Activated CD4-positive, alpha-beta memory T cell treated with anti-CD3 and anti-CD28 coated beads for 36 hours (primary cell): ENCODE measurements at regions not wholly inside any gene's neighbourhood (a gene's known extent, or its start where the extent isn't known, plus 50 kb on each side); places are given as distances from the start of the nearest gene placed in this dataset.

Experiments used
- CTCF ChIA-PET: fragments of 350-600 bp; sonication (Branson Sonifier 250); formaldehyde crosslinking; loops from one replicate; lab custom pipeline; 2021; ENCODE audit warnings: antibody characterized with exemption, inconsistent platforms; lab: Charles Lee
- POLR2A ChIA-PET: fragments of 350-600 bp; sonication (Branson Sonifier 250); formaldehyde crosslinking; loops from one replicate; lab custom pipeline; 2021; ENCODE audit warnings: antibody characterized with exemption; lab: Charles Lee
- DNase-seq: peaks from one replicate; pipeline ENCODE4 v3.0.0-alpha.2; 2020
- H3K27ac Mint-ChIP-seq: one replicate; pipeline ENCODE4 v1.8.0; 2021; ENCODE audit warnings: mixed read lengths
- H3K27me3 Mint-ChIP-seq: one replicate; pipeline ENCODE4 v1.8.0; 2021; ENCODE audit warnings: mixed read lengths
- H3K36me3 Mint-ChIP-seq: one replicate; pipeline ENCODE4 v1.8.0; 2021; ENCODE audit warnings: mixed read lengths
- H3K4me1 Mint-ChIP-seq: one replicate; pipeline ENCODE4 v1.8.0; 2021; ENCODE audit warnings: low read depth, mixed read lengths
- H3K4me3 Mint-ChIP-seq: one replicate; pipeline ENCODE4 v1.8.0; 2021; ENCODE audit warnings: mild to moderate bottlenecking, mixed read lengths
- H3K9me3 Mint-ChIP-seq: one replicate; pipeline ENCODE4 v1.8.0; 2021; ENCODE audit warnings: mixed read lengths
- intact Hi-C: fragments of 100-400 bp; cut with micrococcal nuclease; formaldehyde crosslinking; loops from one replicate; pipeline ENCODE4 v1.15.1; 2023

GRCh38 chr6:105745464-105746129, 340.5 kb upstream of the PRDM1 start:
- Mint-ChIP-seq H3K4me1 (peaks cover 19% of the 10 kb centered on the region), H3K4me3 (no peak overlapping the region), H3K27ac (no peak overlapping the region), H3K27me3 (peaks cover 11% of the 10 kb centered on the region), H3K9me3 (no peaks in the 10 kb centered on the region), H3K36me3 (no peaks in the 10 kb centered on the region)
- POLR2A ChIA-PET, result no interaction called here
- CTCF ChIA-PET, result interaction anchor here (1.2 to 1.4 kb wide), 2 partner anchors 314 kb away, joined by 3 read pairs; no protein-coding TSS in a partner anchor
- intact Hi-C loops, result loop anchor here (5.0 kb wide), 1 partner anchor 247 kb away; no protein-coding TSS in a partner anchor
- DNase-seq, result no peak

- Mint-ChIP-seq H3K4me3 (no peak overlapping the region), H3K27me3 (peaks cover 11% of the 10 kb centered on the region), H3K4me1 (peaks cover 19% of the 10 kb centered on the region), H3K27ac (no peak overlapping the region), H3K9me3 (no peaks in the 10 kb centered on the region), H3K36me3 (no peaks in the 10 kb centered on the region)
- CTCF ChIA-PET, result interaction anchor here (0.8 to 1.2 kb wide), 2 partner anchors 10 to 313 kb away, joined by 3 read pairs; no protein-coding TSS in a partner anchor
- intact Hi-C loops, result loop anchor here (5.0 kb wide), 1 partner anchor 247 kb away; no protein-coding TSS in a partner anchor
- POLR2A ChIA-PET, result no interaction called here
- no peak for DNase-seq
These were observed 341.3 kb upstream of the PRDM1 start for GRCh38 chr6:105744815-105745214.

GRCh38 chr6:105740946-105741645, 338.2 kb upstream of the PREP start:
- CTCF ChIA-PET, result interaction anchor here (1.0 kb wide), 1 partner anchor 381 kb away, joined by 3 read pairs; no protein-coding TSS in a partner anchor

GRCh38 chr6:105739764-105740163, 336.9 kb upstream of the PREP start:
- Mint-ChIP-seq H3K36me3 (no peaks in the 10 kb centered on the region), H3K27me3 (peaks cover 8% of the 10 kb centered on the region), H3K27ac (no peak overlapping the region), H3K9me3 (no peaks in the 10 kb centered on the region), H3K4me1 (peaks cover 3% of the 10 kb centered on the region), H3K4me3 (no peak overlapping the region)
- DNase-seq, result no peak
- intact Hi-C loops, result no loop called here
- ChIA-PET CTCF (interaction anchor here (1.2 kb wide), 1 partner anchor 12 kb away, joined by 3 read pairs; no protein-coding TSS in a partner anchor), POLR2A (no interaction called here)

More at GRCh38 chr6:105740946-105741645, 338.2 kb upstream of the PREP start:
- Mint-ChIP-seq H3K27me3 (peaks cover 10% of the 10 kb centered on the region), H3K4me3 (no peak overlapping the region), H3K27ac (no peak overlapping the region), H3K36me3 (no peaks in the 10 kb centered on the region), H3K9me3 (no peaks in the 10 kb centered on the region), H3K4me1 (peaks cover 13% of the 10 kb centered on the region)
- intact Hi-C loops, result no loop called here
- DNase-seq, result no peak
- POLR2A ChIA-PET, result no interaction called here

- Mint-ChIP-seq H3K4me3 (no peak overlapping the region), H3K27ac (no peak overlapping the region), H3K36me3 (no peaks in the 10 kb centered on the region), H3K4me1 (no peaks in the 10 kb centered on the region), H3K27me3 (no peaks in the 10 kb centered on the region), H3K9me3 (no peaks in the 10 kb centered on the region)
- intact Hi-C loops, result loop anchor here (1.0 to 5.0 kb wide), 6 partner anchors 249 to 568 kb away; partner anchors contain the start of gene PRDM1
- CTCF ChIA-PET, result interaction anchor here (1.1 to 1.7 kb wide), 2 partner anchors 359 to 490 kb away, joined by 3 to 10 read pairs; no protein-coding TSS in a partner anchor
- DNase-seq, result no peak
- POLR2A ChIA-PET, result no interaction called here
These were observed 330.8 kb upstream of the PREP start for GRCh38 chr6:105733556-105734162.

GRCh38 chr6:105728995-105729394, 326.1 kb upstream of the PREP start:
- CTCF ChIA-PET, result interaction anchor here (1.6 kb wide), 1 partner anchor 494 kb away, joined by 5 read pairs; no protein-coding TSS in a partner anchor
- no peak for DNase-seq
- Mint-ChIP-seq H3K4me1 (no peaks in the 10 kb centered on the region), H3K36me3 (no peaks in the 10 kb centered on the region), H3K27me3 (no peaks in the 10 kb centered on the region), H3K9me3 (no peaks in the 10 kb centered on the region), H3K27ac (no peak overlapping the region), H3K4me3 (no peak overlapping the region)
- POLR2A ChIA-PET, result no interaction called here
- intact Hi-C loops, result no loop called here

- no peak overlapping the region for H3K4me3 Mint-ChIP-seq
- no peaks in the 10 kb centered on the region for H3K36me3 Mint-ChIP-seq
- H3K9me3 Mint-ChIP-seq, result no peaks in the 10 kb centered on the region
- no peaks in the 10 kb centered on the region for H3K4me1 Mint-ChIP-seq
- ChIA-PET CTCF (interaction anchor here (0.6 to 1.1 kb wide), 3 partner anchors 11 to 496 kb away, joined by 3 to 4 read pairs (median 3); no protein-coding TSS in a partner anchor), POLR2A (no interaction called here)
- H3K27me3 Mint-ChIP-seq, result no peaks in the 10 kb centered on the region
- intact Hi-C loops, result no loop called here
- no peak overlapping the region for H3K27ac Mint-ChIP-seq
- no peak for DNase-seq
These were observed 324.2 kb upstream of the PREP start for GRCh38 chr6:105726902-105727655.

GRCh38 chr6:105714846-105715245, 312.0 kb upstream of the PREP start:
- Mint-ChIP-seq H3K27ac (no peak overlapping the region), H3K4me3 (no peak overlapping the region), H3K9me3 (peaks cover 17% of the 10 kb centered on the region), H3K4me1 (no peaks in the 10 kb centered on the region), H3K36me3 (peaks cover 11% of the 10 kb centered on the region), H3K27me3 (peaks cover 5% of the 10 kb centered on the region)
- CTCF ChIA-PET, result no interaction called here
- intact Hi-C loops, result no loop called here
- POLR2A ChIA-PET, result no interaction called here
- DNase-seq, result no peak

- intact Hi-C loops, result no loop called here
- ChIA-PET CTCF (no interaction called here), POLR2A (no interaction called here)
- Mint-ChIP-seq H3K27ac (no peak overlapping the region), H3K36me3 (peaks cover 11% of the 10 kb centered on the region), H3K9me3 (peaks cover 17% of the 10 kb centered on the region), H3K4me1 (no peaks in the 10 kb centered on the region), H3K4me3 (no peak overlapping the region), H3K27me3 (peaks cover 7% of the 10 kb centered on the region)
- no peak for DNase-seq
These were observed 310.7 kb upstream of the PREP start for GRCh38 chr6:105713474-105714118.

- no peak overlapping the region for H3K4me3 Mint-ChIP-seq
- intact Hi-C loops, result no loop called here
- ChIA-PET CTCF (interaction anchor here (1.5 kb wide), 1 partner anchor 467 kb away, joined by 3 read pairs; no protein-coding TSS in a partner anchor), POLR2A (no interaction called here)
- peaks cover 17% of the 10 kb centered on the region for H3K9me3 Mint-ChIP-seq
- no peak overlapping the region for H3K27ac Mint-ChIP-seq
- H3K4me1 Mint-ChIP-seq, result no peaks in the 10 kb centered on the region
- DNase-seq, result no peak
- H3K36me3 Mint-ChIP-seq, result peaks cover 11% of the 10 kb centered on the region
- H3K27me3 Mint-ChIP-seq, result peaks cover 7% of the 10 kb centered on the region
These were observed 308.3 kb upstream of the PREP start for GRCh38 chr6:105711216-105711615.

GRCh38 chr6:105705608-105706007, 302.7 kb upstream of the PREP start:
- DNase-seq, result no peak
- intact Hi-C loops, result no loop called here
- Mint-ChIP-seq H3K36me3 (no peaks in the 10 kb centered on the region), H3K27me3 (peaks cover 5% of the 10 kb centered on the region), H3K4me3 (no peak overlapping the region), H3K4me1 (no peaks in the 10 kb centered on the region), H3K9me3 (peaks cover 5% of the 10 kb centered on the region), H3K27ac (no peak overlapping the region)
- ChIA-PET POLR2A (no interaction called here), CTCF (no interaction called here)
